H9 (cell line): ENCODE measurements at regions not wholly inside any gene's neighbourhood (a gene's known extent, or its start where the extent isn't known, plus 50 kb on each side); places are given as distances from the start of the nearest gene placed in this dataset.

Experiments used
- DNase-seq: peaks from one replicate; pipeline ENCODE4 v3.0.0-alpha.2; 2017
- H2AFZ ChIP-seq: one replicate; pipeline ENCODE4 v1.6.1; 2013; ENCODE audit warnings: mild to moderate bottlenecking, low read length, control low read depth, moderate library complexity
- H2AK5ac ChIP-seq: 2 replicates; pipeline ENCODE4 v1.6.1; 2013; ENCODE audit warnings: low read length, control low read depth, mixed read lengths; ENCODE audit not compliant: insufficient read length
- H2BK120ac ChIP-seq: one replicate; pipeline ENCODE4 v1.6.1; 2013; ENCODE audit warnings: low read depth, mild to moderate bottlenecking, low read length, control low read depth, inconsistent platforms; ENCODE audit not compliant: poor library complexity, severe bottlenecking
- H2BK12ac ChIP-seq: 2 replicates; pipeline ENCODE4 v1.6.1; 2013; ENCODE audit warnings: low read length, control low read depth, mixed read lengths, low read depth; ENCODE audit not compliant: insufficient read length
- H2BK15ac ChIP-seq: 2 replicates; pipeline ENCODE4 v1.6.1; 2013; ENCODE audit warnings: low read depth, low read length, control low read depth
- H2BK20ac ChIP-seq: one replicate; pipeline ENCODE4 v1.6.1; 2013; ENCODE audit warnings: low read depth, mild to moderate bottlenecking, low read length, control low read depth, inconsistent platforms; ENCODE audit not compliant: poor library complexity, severe bottlenecking
- H2BK5ac ChIP-seq: 2 replicates; pipeline ENCODE4 v1.6.1; 2013; ENCODE audit warnings: low read length, control low read depth, mixed read lengths; ENCODE audit not compliant: insufficient read length
- H3K14ac ChIP-seq: 2 replicates; pipeline ENCODE4 v1.6.1; 2013; ENCODE audit warnings: low read length, control low read depth; ENCODE audit not compliant: insufficient read depth
- H3K18ac ChIP-seq: 2 replicates; pipeline ENCODE4 v1.6.1; 2013; ENCODE audit warnings: low read depth, mild to moderate bottlenecking, mixed read lengths, low read length, control low read depth; ENCODE audit not compliant: insufficient read length
- H3K23ac ChIP-seq: 2 replicates; pipeline ENCODE4 v1.6.1; 2013; ENCODE audit warnings: low read length, control low read depth, mixed read lengths, low read depth; ENCODE audit not compliant: insufficient read length
- H3K23me2 ChIP-seq: 2 replicates; pipeline ENCODE4 v1.6.1; 2013; ENCODE audit warnings: low read depth, mild to moderate bottlenecking, mixed read lengths, low read length, control low read depth; ENCODE audit not compliant: insufficient read length, poor library complexity, severe bottlenecking
- H3K27ac ChIP-seq: 2 replicates; pipeline ENCODE4 v1.5.1; 2013; ENCODE audit warnings: low read length, control low read depth, mixed read lengths, low read depth; ENCODE audit not compliant: insufficient read length
- H3K27me3 ChIP-seq: 2 replicates; pipeline ENCODE4 v1.6.1; 2013; ENCODE audit warnings: low read length, control low read depth, inconsistent platforms; ENCODE audit not compliant: insufficient read depth
- H3K4ac ChIP-seq: 2 replicates; pipeline ENCODE4 v1.6.1; 2013; ENCODE audit warnings: low read depth, mild to moderate bottlenecking, control low read depth, inconsistent platforms, low read length, moderate library complexity
- H3K4me1 ChIP-seq: 2 replicates; pipeline ENCODE4 v1.6.1; 2013; ENCODE audit warnings: low read length, control low read depth, inconsistent platforms; ENCODE audit not compliant: insufficient read depth
- H3K4me2 ChIP-seq: 2 replicates; pipeline ENCODE4 v1.6.1; 2013; ENCODE audit warnings: low read length, control low read depth, mixed read lengths; ENCODE audit not compliant: insufficient read length, insufficient read depth
- H3K56ac ChIP-seq: 2 replicates; pipeline ENCODE4 v1.6.1; 2013; ENCODE audit warnings: low read depth, mild to moderate bottlenecking, mixed read lengths, low read length, control low read depth; ENCODE audit not compliant: insufficient read length
- H3K79me1 ChIP-seq: 2 replicates; pipeline ENCODE4 v1.6.1; 2013; ENCODE audit warnings: low read depth, mild to moderate bottlenecking, moderate library complexity, low read length, control low read depth, inconsistent platforms; ENCODE audit not compliant: insufficient read depth, poor library complexity, severe bottlenecking
- H3K79me2 ChIP-seq: 2 replicates; pipeline ENCODE4 v1.6.1; 2013; ENCODE audit warnings: low read length, control low read depth, inconsistent platforms; ENCODE audit not compliant: insufficient read depth
- H3K9ac ChIP-seq: 2 replicates; pipeline ENCODE4 v1.6.1; 2013; ENCODE audit warnings: low read length, control low read depth, mixed read lengths; ENCODE audit not compliant: insufficient read length; ENCODE audit errors: extremely low read depth
- H3K9me3 ChIP-seq: one replicate; pipeline ENCODE4 v1.6.1; 2013; ENCODE audit warnings: low read depth, low read length, inconsistent platforms; ENCODE audit not compliant: control insufficient read depth
- H3T11ph ChIP-seq: one replicate; pipeline ENCODE4 v1.6.1; 2013; ENCODE audit warnings: mild to moderate bottlenecking, low read length, control low read depth, inconsistent platforms
- H4K20me1 ChIP-seq: one replicate; pipeline ENCODE4 v1.6.1; 2013; ENCODE audit not compliant: control insufficient read depth, insufficient read length, insufficient read depth
- H4K5ac ChIP-seq: 2 replicates; pipeline ENCODE4 v1.6.1; 2013; ENCODE audit warnings: low read depth, mild to moderate bottlenecking, mixed read lengths, low read length, control low read depth; ENCODE audit not compliant: insufficient read length
- H4K8ac ChIP-seq: replicated peaks from 2 replicates; pipeline ENCODE4 v1.6.1; 2013; ENCODE audit warnings: low read length, control low read depth, mixed read lengths, low read depth; ENCODE audit not compliant: insufficient read length
- H4K91ac ChIP-seq: 2 replicates; pipeline ENCODE4 v1.6.1; 2013; ENCODE audit warnings: low read depth, mild to moderate bottlenecking, moderate library complexity, mixed read lengths, low read length, control low read depth; ENCODE audit not compliant: insufficient read length
- H3K27ac Mint-ChIP-seq, 3 experiments: 2 replicates in 2 of 3; 3 replicates in 1 of 3; pipeline ENCODE4 v1.8.0; 2020 to 2021; ENCODE audit warnings: mixed read lengths in 3 of 3, mild to moderate bottlenecking in 1 of 3, moderate library complexity in 1 of 3
- H3K27me3 Mint-ChIP-seq: 2 replicates; pipeline ENCODE4 v1.8.0; 2021; ENCODE audit warnings: low read depth, mild to moderate bottlenecking, moderate library complexity, mixed read lengths
- H3K36me3 Mint-ChIP-seq, 3 experiments: 2 replicates in 2 of 3; 3 replicates in 1 of 3; pipeline ENCODE4 v1.8.0; 2020 to 2021; ENCODE audit warnings: low read depth in 3 of 3, mixed read lengths in 3 of 3; ENCODE audit not compliant: insufficient read depth in 1 of 3
- H3K4me1 Mint-ChIP-seq, 2 experiments: 2 replicates each; pipeline ENCODE4 v1.8.0; 2020; ENCODE audit warnings: mixed read lengths in 2 of 2
- H3K4me3 Mint-ChIP-seq, 2 experiments: 2 replicates in 1 of 2; 3 replicates in 1 of 2; pipeline ENCODE4 v1.8.0; 2020 to 2021; ENCODE audit warnings: mild to moderate bottlenecking in 2 of 2, mixed read lengths in 2 of 2, moderate library complexity in 1 of 2
- H3K9me3 Mint-ChIP-seq, 2 experiments: 2 replicates in 1 of 2; 3 replicates in 1 of 2; pipeline ENCODE4 v1.8.0; 2020; ENCODE audit warnings: mild to moderate bottlenecking in 2 of 2, mixed read lengths in 2 of 2, moderate library complexity in 1 of 2
- CTCF ChIP-seq: fragments of 200-600 bp; sonication (generic); conservative IDR thresholded peaks from 3 replicates; pipeline ENCODE4 v1.8.0; 2021; ENCODE audit warnings: antibody characterized with exemption, mild to moderate bottlenecking
- WGBS: extraction: QIAGEN DNeasy Blood & Tissue Kit; methylation state at CpG from one replicate; pipeline ENCODE4 v1.1.7; 2013; ENCODE audit warnings: missing lambda C conversion rate, low lambda C conversion rate, mixed read lengths; ENCODE audit not compliant: insufficient read length; ENCODE audit errors: extremely low coverage; 5-methylcytosine and 5-hydroxymethylcytosine counted together

GRCh38 chr3:106206146-106206545 lies 337.3 kb upstream of the CBLB start:
- Histone ChIP-seq H3K9me3 (no peaks in the 10 kb centered on the region), H3K79me2 (no peaks in the 10 kb centered on the region), H2BK5ac (no peak overlapping the region), H3T11ph (no peak overlapping the region), H3K79me1 (no peaks in the 10 kb centered on the region), H3K14ac (no peak overlapping the region), H3K27me3 (no peaks in the 10 kb centered on the region), H2BK15ac (no peak overlapping the region), H2AK5ac (no peak overlapping the region), H3K18ac (no peak overlapping the region), H4K91ac (no peak overlapping the region), H3K23me2 (no peaks in the 10 kb centered on the region), H3K23ac (no peak overlapping the region), H4K8ac (no peak overlapping the region), H3K27ac (no peak overlapping the region), H3K4ac (no peak overlapping the region), H3K4me2 (no peak overlapping the region), H2AFZ (no peak overlapping the region), H4K20me1 (no peaks in the 10 kb centered on the region), H2BK12ac (no peak overlapping the region), H3K56ac (no peak overlapping the region), H3K4me1 (no peaks in the 10 kb centered on the region), H2BK120ac (no peak overlapping the region), H3K9ac (no peak overlapping the region), H4K5ac (no peak overlapping the region), H2BK20ac (no peak overlapping the region)
- no peak for DNase-seq
- Mint-ChIP-seq H3K27ac (no peak overlapping the region; a peak in 1 of 7 replicates), H3K9me3 (peaks cover 8 to 12% of the 10 kb centered on the region in 2 experiments; a peak in 4 of 5 replicates), H3K36me3 (peaks cover 0 to 13% (median 7%) of the 10 kb centered on the region in 3 experiments; a peak in 5 of 7 replicates), H3K4me1 (peaks cover 0 to 8% of the 10 kb centered on the region in 2 experiments; a peak in 2 of 4 replicates), H3K4me3 (no peak overlapping the region), H3K27me3 (no peaks in the 10 kb centered on the region)
- no peak for TF ChIP-seq CTCF
- WGBS: no CpG with 5 or more reads among the region's 6 CpGs
